Neural progenitor cell (in vitro differentiated cells): ENCODE measurements at regions not wholly inside any gene's neighbourhood (a gene's known extent, or its start where the extent isn't known, plus 50 kb on each side); places are given as distances from the start of the nearest gene placed in this dataset.

Source experiments
- DNase-seq: peaks from one replicate; pipeline ENCODE4 v3.0.0-alpha.2; 2016; ENCODE audit warnings: low spot score
- H2AFZ ChIP-seq: fragments of 200-600 bp; sonication (generic); replicated peaks from 2 replicates; pipeline ENCODE4 v1.6.1; 2016; ENCODE audit warnings: antibody characterized with exemption
- H3F3A ChIP-seq: fragments of 200-600 bp; sonication (generic); 2 replicates; pipeline ENCODE4 v1.6.1; 2016; ENCODE audit warnings: antibody characterized with exemption, low read depth
- H3K27ac ChIP-seq: fragments of 200-600 bp; sonication (generic); 2 replicates; pipeline ENCODE4 v1.5.1; 2016; ENCODE audit warnings: mild to moderate bottlenecking
- H3K27me3 ChIP-seq: fragments of 200-600 bp; sonication (generic); 2 replicates; pipeline ENCODE4 v1.6.1; 2016; ENCODE audit warnings: mild to moderate bottlenecking, moderate library complexity
- H3K36me3 ChIP-seq: fragments of 200-600 bp; sonication (generic); 2 replicates; pipeline ENCODE4 v1.5.1; 2016
- H3K4me1 ChIP-seq: fragments of 200-600 bp; sonication (generic); 2 replicates; pipeline ENCODE4 v1.6.1; 2016; ENCODE audit warnings: mixed run types
- H3K4me2 ChIP-seq: fragments of 200-600 bp; sonication (generic); 2 replicates; pipeline ENCODE4 v1.6.1; 2016
- H3K4me3 ChIP-seq: fragments of 200-600 bp; sonication (generic); 2 replicates; pipeline ENCODE4 v1.5.1; 2016
- H3K79me2 ChIP-seq: fragments of 200-600 bp; sonication (generic); 2 replicates; pipeline ENCODE4 v1.6.1; 2016; ENCODE audit warnings: low read depth
- H3K9ac ChIP-seq: fragments of 200-600 bp; sonication (generic); 2 replicates; pipeline ENCODE4 v1.6.1; 2016
- H3K9me3 ChIP-seq: fragments of 200-600 bp; sonication (generic); 2 replicates; pipeline ENCODE4 v1.5.1; 2016; ENCODE audit warnings: low read depth
- H4K20me1 ChIP-seq: fragments of 200-600 bp; sonication (generic); 2 replicates; pipeline ENCODE4 v1.6.1; 2016; ENCODE audit warnings: low read depth
- H3K27ac Mint-ChIP-seq: 3 replicates; pipeline ENCODE4 v1.8.0; 2021; ENCODE audit warnings: mixed read lengths
- H3K27me3 Mint-ChIP-seq: 2 replicates; pipeline ENCODE4 v1.8.0; 2022; ENCODE audit warnings: low read depth, mild to moderate bottlenecking, inconsistent platforms, moderate library complexity, mixed read lengths; ENCODE audit not compliant: insufficient read depth
- H3K36me3 Mint-ChIP-seq: 3 replicates; pipeline ENCODE4 v1.8.0; 2021; ENCODE audit warnings: mixed read lengths
- H3K4me1 Mint-ChIP-seq: 3 replicates; pipeline ENCODE4 v1.8.0; 2021; ENCODE audit warnings: mixed read lengths
- H3K4me3 Mint-ChIP-seq: 3 replicates; pipeline ENCODE4 v1.8.0; 2021; ENCODE audit warnings: mild to moderate bottlenecking, moderate library complexity, mixed read lengths
- H3K9me3 Mint-ChIP-seq: 3 replicates; pipeline ENCODE4 v1.8.0; 2020; ENCODE audit warnings: mixed read lengths
- CTCF ChIP-seq: fragments of 200-600 bp; sonication (generic); IDR thresholded peaks from 2 replicates; pipeline ENCODE4 v1.5.1; 2017; ENCODE audit warnings: antibody characterized with exemption, mild to moderate bottlenecking
- EZH2 ChIP-seq: fragments of 200-600 bp; sonication (generic); IDR thresholded peaks from 2 replicates; pipeline ENCODE4 v1.6.1; 2017; ENCODE audit warnings: antibody characterized with exemption, mild to moderate bottlenecking, moderate library complexity
- EZH2phosphoT487 ChIP-seq: fragments of 200-600 bp; sonication (generic); IDR thresholded peaks from 2 replicates; pipeline ENCODE4 v1.6.1; 2017; ENCODE audit warnings: antibody characterized with exemption

- Mint-ChIP-seq H3K27me3 (no peaks in the 10 kb centered on the region), H3K9me3 (no peaks in the 10 kb centered on the region), H3K27ac (no peak overlapping the region), H3K36me3 (no peaks in the 10 kb centered on the region), H3K4me1 (peaks cover 35% of the 10 kb centered on the region), H3K4me3 (no peak overlapping the region)
- no peak for TF ChIP-seq EZH2phosphoT487
- no peaks in the 10 kb centered on the region for H4K20me1 ChIP-seq
- H3K4me3 ChIP-seq, result no peak overlapping the region
- peak overlapping the region; percentile 19 for H2AFZ ChIP-seq
- H3F3A ChIP-seq, result no peaks in the 10 kb centered on the region
- no peak overlapping the region for H3K27ac ChIP-seq
- H3K9me3 ChIP-seq, result no peaks in the 10 kb centered on the region
- H3K4me2 ChIP-seq, result no peak overlapping the region
- no peaks in the 10 kb centered on the region for H3K27me3 ChIP-seq
- DNase-seq, result no peak
- H3K79me2 ChIP-seq, result no peaks in the 10 kb centered on the region
- no peak overlapping the region for H3K9ac ChIP-seq
- H3K4me1 ChIP-seq, result peaks cover 7% of the 10 kb centered on the region
- no peaks in the 10 kb centered on the region for H3K36me3 ChIP-seq
Observed at GRCh38 chr6:147779624-147780023, 271.1 kb downstream of the SAMD5 start.

DNA sequence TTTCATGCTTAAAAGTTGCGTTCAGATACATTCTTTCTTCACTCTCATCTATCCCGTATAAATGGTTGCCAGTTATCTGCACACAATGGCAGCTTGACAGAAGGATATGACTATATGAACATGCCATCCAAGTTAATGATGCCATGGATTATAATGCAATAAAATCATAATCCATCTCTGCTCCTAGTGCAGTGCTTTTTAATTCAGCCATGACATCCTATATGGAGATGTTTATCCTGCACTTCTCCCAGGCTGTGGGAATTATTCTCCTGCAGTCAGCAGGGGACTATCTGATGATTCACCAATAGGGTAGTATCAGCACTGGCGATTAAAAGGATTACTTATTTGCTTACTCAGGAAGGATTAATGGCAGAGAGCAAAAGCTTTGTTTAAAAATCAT lies 273.8 kb downstream of the SAMD5 start:
- Histone ChIP-seq H4K20me1 (no peaks in the 10 kb centered on the region), H3K27ac (no peak overlapping the region), H3K9ac (no peak overlapping the region), H3K9me3 (no peaks in the 10 kb centered on the region), H3K36me3 (no peaks in the 10 kb centered on the region), H3K4me3 (no peak overlapping the region), H3F3A (no peaks in the 10 kb centered on the region), H2AFZ (no peak overlapping the region), H3K4me1 (peaks cover 7% of the 10 kb centered on the region), H3K4me2 (no peak overlapping the region), H3K79me2 (no peaks in the 10 kb centered on the region), H3K27me3 (no peaks in the 10 kb centered on the region)
- peak; percentile 39 for DNase-seq
- H3K27ac Mint-ChIP-seq, result peak overlapping the region; percentile 22
- no peaks in the 10 kb centered on the region for H3K9me3 Mint-ChIP-seq
- H3K4me3 Mint-ChIP-seq, result no peak overlapping the region
- TF ChIP-seq CTCF, result no peak
- no peak for TF ChIP-seq EZH2
- H3K36me3 Mint-ChIP-seq, result no peaks in the 10 kb centered on the region
- peaks cover 41% of the 10 kb centered on the region for H3K4me1 Mint-ChIP-seq
- no peaks in the 10 kb centered on the region for H3K27me3 Mint-ChIP-seq

DNA sequence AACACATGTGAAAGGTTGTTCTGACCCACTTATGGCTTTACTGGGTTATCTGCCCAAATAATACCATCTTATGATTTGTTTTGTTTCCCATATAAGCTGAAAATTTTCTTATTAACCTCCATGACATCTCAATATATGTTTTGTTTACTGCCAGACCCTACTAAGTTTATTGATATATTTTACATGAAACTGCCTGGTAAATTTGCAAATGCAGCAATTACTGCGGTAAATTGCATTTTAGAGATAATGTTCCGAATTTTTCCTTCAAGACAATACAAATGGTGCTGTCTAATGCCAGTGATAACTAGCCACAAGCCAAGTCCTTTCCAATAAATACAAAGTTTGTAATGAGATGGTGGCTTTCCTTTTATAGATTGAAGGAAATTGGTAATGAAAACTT lies 275.9 kb downstream of the SAMD5 start:
- no peaks in the 10 kb centered on the region for H3K9me3 ChIP-seq
- H3K27me3 ChIP-seq, result no peaks in the 10 kb centered on the region
- H3K27me3 Mint-ChIP-seq, result no peaks in the 10 kb centered on the region
- H3K4me2 ChIP-seq, result no peak overlapping the region
- peaks cover 46% of the 10 kb centered on the region for H3K4me1 Mint-ChIP-seq
- H3K9ac ChIP-seq, result no peak overlapping the region
- H2AFZ ChIP-seq, result no peak overlapping the region
- H3K4me3 ChIP-seq, result no peak overlapping the region
- no peak overlapping the region for H3K27ac Mint-ChIP-seq
- H3K9me3 Mint-ChIP-seq, result peaks cover 3% of the 10 kb centered on the region
- peaks cover 7% of the 10 kb centered on the region for H3K4me1 ChIP-seq
- no peak overlapping the region for H3K27ac ChIP-seq
- no peaks in the 10 kb centered on the region for H3F3A ChIP-seq
- H3K36me3 Mint-ChIP-seq, result peaks cover 2% of the 10 kb centered on the region
- H3K79me2 ChIP-seq, result no peaks in the 10 kb centered on the region
- H4K20me1 ChIP-seq, result no peaks in the 10 kb centered on the region
- H3K36me3 ChIP-seq, result no peaks in the 10 kb centered on the region
- DNase-seq, result no peak
- TF ChIP-seq EZH2 (no peak), CTCF (no peak), EZH2phosphoT487 (no peak)
- H3K4me3 Mint-ChIP-seq, result no peak overlapping the region

- no peaks in the 10 kb centered on the region for H3K36me3 ChIP-seq
- no peaks in the 10 kb centered on the region for H3K9me3 ChIP-seq
- H3K27ac ChIP-seq, result no peak overlapping the region
- peak; percentile 32 for TF ChIP-seq CTCF
- no peak for TF ChIP-seq EZH2phosphoT487
- no peaks in the 10 kb centered on the region for H3K79me2 ChIP-seq
- H3K27me3 ChIP-seq, result no peaks in the 10 kb centered on the region
- peaks cover 7% of the 10 kb centered on the region for H3K36me3 Mint-ChIP-seq
- H3K9me3 Mint-ChIP-seq, result peaks cover 12% of the 10 kb centered on the region
- no peak overlapping the region for H3K4me3 Mint-ChIP-seq
- no peaks in the 10 kb centered on the region for H4K20me1 ChIP-seq
- H3K27me3 Mint-ChIP-seq, result no peaks in the 10 kb centered on the region
- no peak overlapping the region for H2AFZ ChIP-seq
- peaks cover 3% of the 10 kb centered on the region for H3K4me1 ChIP-seq
- no peak overlapping the region for H3K4me3 ChIP-seq
- no peak for DNase-seq
- H3K9ac ChIP-seq, result no peak overlapping the region
- H3F3A ChIP-seq, result no peaks in the 10 kb centered on the region
- H3K4me2 ChIP-seq, result no peak overlapping the region
- peaks cover 32% of the 10 kb centered on the region for H3K4me1 Mint-ChIP-seq
- no peak overlapping the region for H3K27ac Mint-ChIP-seq
Observed at GRCh38 chr6:147787417-147787816, 278.9 kb downstream of the SAMD5 start.
